ENCODE measurements at regions not wholly inside any gene's neighbourhood (a gene's known extent, or its start where the extent isn't known, plus 50 kb on each side); places are given as distances from the start of the nearest gene placed in this dataset.

GRCh38 chr20:50276119-50277063, 85.8 kb downstream of the CEBPB start:
- TF ChIP-seq CTCF (conservative IDR thresholded peaks at IDR 0.05; ENCODE audit: low read length) (no peak), EZH2phosphoT487 (IDR thresholded peaks at IDR 0.05; ENCODE audit: borderline replicate concordance) (no peak)

Data from Loucy (cell line).